ENCODE measurements at regions not wholly inside any gene's neighbourhood (a gene's known extent, or its start where the extent isn't known, plus 50 kb on each side); places are given as distances from the start of the nearest gene placed in this dataset.
"Not testable (repeated sequence)": the region's sequence is repeated elsewhere in the genome, so short reads cannot be mapped to it uniquely, and the experiment has no call there.

DNA sequence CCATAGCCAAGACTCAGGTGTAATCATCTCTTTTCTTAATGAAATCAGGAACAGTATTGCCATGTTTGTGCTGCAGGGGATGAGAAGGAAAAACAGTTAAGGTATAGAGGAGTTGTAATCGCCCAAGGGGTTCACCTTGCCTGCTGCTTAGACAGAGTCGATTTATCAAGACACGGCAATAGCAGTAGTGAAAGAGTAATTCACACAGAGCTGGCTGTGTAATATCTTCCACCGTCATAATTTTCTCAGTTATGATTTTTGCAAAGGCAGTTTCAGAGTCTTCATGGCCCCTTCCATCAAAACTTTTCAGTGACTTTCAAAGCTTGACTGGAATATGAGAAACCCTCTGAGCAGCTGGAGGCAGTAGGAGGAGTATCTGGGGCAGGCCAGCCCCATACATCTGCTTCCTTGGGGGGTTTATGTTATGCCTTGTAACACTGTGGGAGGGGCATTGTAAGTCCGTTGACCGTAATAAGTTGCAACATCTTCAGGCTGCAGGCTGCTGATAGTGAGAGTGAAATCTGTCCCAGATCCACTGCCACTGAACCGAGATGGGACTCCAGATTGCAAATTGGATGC lies 605.4 kb downstream of the RPIA start:
- not testable (repeated sequence) for H3K4me3 ChIP-seq (ENCODE audit: low read length)

DNA sequence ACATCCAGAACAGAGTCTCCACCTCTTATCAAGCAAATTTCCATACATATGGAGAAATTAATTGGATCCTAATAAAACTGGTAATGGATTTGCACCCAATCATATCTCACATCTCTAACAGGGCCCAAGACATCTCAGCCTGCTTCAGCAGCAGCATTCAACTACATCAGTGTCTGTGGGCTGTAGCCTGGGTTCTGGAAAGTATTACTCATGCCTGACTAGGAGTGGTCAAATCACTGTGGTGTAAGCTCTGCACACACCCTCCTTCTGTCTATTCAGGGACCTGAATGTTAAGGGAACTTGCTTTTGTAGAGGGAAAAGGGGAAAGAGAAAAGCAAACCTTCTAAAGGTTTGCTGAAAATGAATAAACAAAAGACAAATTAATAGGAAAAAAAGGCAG lies 607.7 kb downstream of the RPIA start:
- H3K4me3 ChIP-seq (ENCODE audit: low read length), result not testable (repeated sequence)

DNA sequence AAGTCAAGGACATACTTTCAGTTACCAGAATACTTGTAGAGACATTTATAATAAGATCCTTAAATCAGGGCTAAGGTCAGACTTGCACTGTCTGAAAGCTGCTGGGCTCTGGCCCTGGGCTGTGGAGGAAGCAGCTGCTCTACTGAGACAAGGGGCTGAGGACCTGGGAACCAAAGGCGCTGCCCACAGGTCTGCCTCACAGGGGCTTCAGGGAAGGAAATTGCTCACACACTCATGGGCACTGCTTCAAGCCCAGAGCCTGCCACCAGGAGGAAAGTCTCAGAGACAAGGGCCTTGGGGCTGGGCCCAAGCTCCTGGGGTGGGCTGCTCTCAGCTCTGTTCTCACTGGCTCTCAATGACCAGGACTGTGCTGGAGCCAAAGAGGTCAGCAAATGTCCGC lies 614.1 kb downstream of the RPIA start:
- H3K4me3 ChIP-seq (ENCODE audit: low read length), result not testable (repeated sequence)

DNA sequence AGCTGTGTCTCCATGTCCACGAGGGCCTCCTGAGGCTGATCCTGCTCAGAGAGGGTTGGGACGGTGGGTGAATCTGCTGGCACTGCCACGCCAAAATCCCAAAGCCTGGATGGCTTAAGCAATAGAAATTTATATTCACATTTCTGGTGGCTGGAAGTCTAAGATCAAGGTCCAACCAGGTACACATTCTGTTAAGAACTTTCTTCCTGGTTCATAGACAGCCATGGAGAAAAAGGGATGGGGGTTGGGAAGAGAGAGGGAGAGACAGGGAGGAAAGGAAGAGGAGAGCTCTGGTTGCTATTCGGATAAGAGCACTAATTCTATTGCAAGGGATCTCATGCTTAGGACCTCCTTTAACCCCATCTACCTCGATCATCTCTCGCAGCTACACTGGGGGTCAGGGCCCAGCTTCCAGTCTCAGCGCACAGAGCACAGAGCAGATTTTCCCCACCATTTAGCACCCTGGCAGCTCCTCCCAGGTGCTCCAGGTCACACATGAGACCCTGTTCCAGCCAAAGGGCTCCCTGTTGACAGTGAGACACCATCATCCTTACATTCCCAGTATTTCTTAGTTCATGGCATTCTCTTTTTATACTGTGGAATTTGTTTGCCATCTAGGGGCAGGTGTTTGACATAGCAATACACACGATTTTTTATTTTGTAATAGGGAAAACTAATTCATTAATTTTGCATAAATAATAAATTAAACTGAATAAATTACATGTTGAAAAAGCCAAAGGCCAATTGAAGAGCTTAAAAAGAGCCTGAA lies 615.6 kb downstream of the RPIA start:
- H3K4me3 ChIP-seq (ENCODE audit: low read length), result not testable (repeated sequence)

DNA sequence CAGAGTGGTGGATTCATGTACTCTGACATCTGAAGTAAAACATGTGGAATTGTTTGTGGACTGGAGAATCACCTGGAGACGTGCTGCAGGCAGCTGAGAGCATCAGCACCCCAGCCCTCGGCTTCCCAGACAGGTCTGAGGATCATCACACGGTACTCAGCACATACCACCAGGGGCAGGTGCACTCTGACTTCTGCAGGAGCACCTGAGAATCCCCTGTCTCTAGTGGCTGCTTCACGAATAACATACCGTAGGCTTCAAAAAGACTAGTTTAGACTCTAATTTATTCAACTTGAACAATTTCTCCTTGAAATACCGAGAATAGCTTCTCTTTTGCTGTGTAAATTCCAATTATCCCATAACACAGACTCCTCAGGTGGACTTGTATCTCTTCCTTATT lies 627.5 kb downstream of the RPIA start:
- not testable (repeated sequence) for H3K4me3 ChIP-seq (ENCODE audit: low read length)

DNA sequence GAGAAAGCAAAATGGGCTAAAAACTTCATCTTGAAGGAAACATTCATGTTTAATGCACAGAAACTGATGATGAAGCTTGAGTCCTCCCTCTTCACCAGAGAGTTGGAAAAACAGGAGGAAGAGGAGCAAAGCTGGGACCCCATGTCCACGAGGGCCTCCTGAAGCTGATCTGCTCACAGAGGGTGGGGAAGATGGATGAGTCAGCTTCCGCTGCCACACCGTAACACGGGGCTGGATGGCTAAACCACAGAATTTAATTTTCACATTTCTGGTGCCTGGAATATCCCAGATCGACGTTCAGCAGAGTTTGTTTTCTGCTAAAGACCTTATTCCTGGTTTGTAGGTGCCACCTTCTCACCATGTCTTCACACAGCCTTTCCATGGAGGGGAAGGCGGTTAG lies 634.4 kb downstream of the RPIA start:
- H3K4me3 ChIP-seq (ENCODE audit: low read length), result not testable (repeated sequence)

DNA sequence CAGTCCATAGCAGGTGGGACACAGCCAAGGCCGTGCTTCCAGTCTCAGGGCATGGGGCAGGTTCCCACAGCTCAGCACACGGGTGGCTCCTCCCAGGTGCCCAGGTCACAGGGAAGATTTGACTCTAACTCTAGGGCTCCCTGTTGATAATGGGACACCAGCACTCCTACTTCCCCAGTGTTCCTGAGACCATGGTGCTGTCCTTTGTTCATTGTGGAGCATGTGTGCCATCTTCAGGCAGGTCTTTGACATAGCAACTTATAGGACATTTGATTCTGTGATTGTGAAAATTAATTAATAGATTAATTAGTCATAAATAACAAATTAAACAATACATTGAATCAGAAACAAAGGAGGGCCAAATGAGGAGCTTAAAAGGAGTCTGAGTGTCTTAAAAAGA lies 635.0 kb downstream of the RPIA start:
- H3K4me3 ChIP-seq (ENCODE audit: low read length), result not testable (repeated sequence)

DNA sequence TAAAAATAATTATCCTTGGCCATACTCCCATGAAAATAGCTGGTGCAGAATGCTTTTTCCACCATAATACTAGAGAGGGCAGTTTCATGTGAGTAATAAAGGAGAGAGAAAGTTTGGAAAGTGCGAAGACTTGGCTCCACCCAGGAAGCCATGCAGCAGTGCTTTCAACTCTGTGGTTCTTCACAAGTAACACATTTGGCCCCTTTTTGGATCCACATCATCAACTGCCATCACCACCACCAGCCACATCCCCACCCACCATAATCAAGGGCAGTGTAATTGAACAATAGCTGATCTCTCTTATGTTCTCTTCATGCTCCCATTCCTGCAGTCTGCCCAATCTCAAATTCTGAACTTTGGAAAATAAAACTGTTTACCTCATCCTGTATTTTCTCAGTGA lies 637.3 kb downstream of the RPIA start:
- not testable (repeated sequence) for H3K4me3 ChIP-seq (ENCODE audit: low read length)
